OCI-LY7 (cell line): ENCODE measurements at regions not wholly inside any gene's neighbourhood (a gene's known extent, or its start where the extent isn't known, plus 50 kb on each side); places are given as distances from the start of the nearest gene placed in this dataset.

Experiments used
- BruUV-seq: library from RNA; stranded (reverse); fragments of 400-500 nt; replicated peaks from 2 replicates; lab custom pipeline; 2021; lab: Mats Ljungman, UMichigan
- CTCF ChIA-PET: fragments of 300-600 bp; sonication (Branson Sonifier 250); formaldehyde crosslinking; loops from one replicate; lab custom pipeline; 2022; ENCODE audit warnings: antibody characterized with exemption; ENCODE audit not compliant: unreplicated experiment; lab: Charles Lee
- POLR2A ChIA-PET: fragments of 300-600 bp; sonication (Branson Sonifier 250); formaldehyde crosslinking; loops from one replicate; lab custom pipeline; 2022; ENCODE audit warnings: antibody characterized with exemption; lab: Charles Lee
- DNase-seq: peaks from one replicate; pipeline ENCODE4 v3.0.0-alpha.2; 2015; ENCODE audit warnings: low spot score
- H2AFZ ChIP-seq: fragments of 200-600 bp; sonication (generic), shearing (Covaris generic); 2 replicates; pipeline ENCODE4 v1.6.1; 2014; ENCODE audit warnings: mild to moderate bottlenecking, antibody characterized with exemption, low read length, moderate library complexity
- H3K27ac ChIP-seq: fragments of 200-600 bp; sonication (generic); 2 replicates; pipeline ENCODE4 v1.5.1; 2014; ENCODE audit warnings: mixed run types, low read depth, mild to moderate bottlenecking, moderate library complexity, low read length, inconsistent platforms; ENCODE audit not compliant: poor library complexity, severe bottlenecking
- H3K36me3 ChIP-seq: fragments of 200-600 bp; sonication (generic); 2 replicates; pipeline ENCODE4 v1.6.1; 2014; ENCODE audit warnings: mild to moderate bottlenecking, antibody characterized with exemption, low read length, moderate library complexity, mixed read lengths; ENCODE audit not compliant: insufficient read depth
- H3K4me1 ChIP-seq: fragments of 200-600 bp; sonication (generic); 2 replicates; pipeline ENCODE4 v1.5.1; 2014; ENCODE audit warnings: mild to moderate bottlenecking, low read length; ENCODE audit not compliant: insufficient read depth, poor library complexity, severe bottlenecking
- H3K4me2 ChIP-seq: fragments of 200-600 bp; sonication (generic); 2 replicates; pipeline ENCODE4 v1.6.1; 2014; ENCODE audit warnings: mild to moderate bottlenecking, low read length
- H3K4me3 ChIP-seq: fragments of 200-600 bp; sonication (generic); 2 replicates; pipeline ENCODE4 v1.5.1; 2014; ENCODE audit warnings: mild to moderate bottlenecking, low read depth, low read length; ENCODE audit not compliant: poor library complexity, severe bottlenecking
- H3K79me2 ChIP-seq: fragments of 200-600 bp; sonication (generic); 2 replicates; pipeline ENCODE4 v1.6.1; 2016; ENCODE audit warnings: low read depth, mild to moderate bottlenecking, low read length, moderate library complexity, mixed read lengths; ENCODE audit not compliant: insufficient read depth
- H3K9me2 ChIP-seq: fragments of 200-600 bp; sonication (generic); 2 replicates; pipeline ENCODE4 v1.6.1; 2016; ENCODE audit warnings: mild to moderate bottlenecking, low read length, mixed read lengths; ENCODE audit not compliant: insufficient read depth
- H3K9me3 ChIP-seq: fragments of 200-600 bp; sonication (generic); 2 replicates; pipeline ENCODE4 v1.6.1; 2014; ENCODE audit warnings: mild to moderate bottlenecking, mixed run types, low read length, mixed read lengths
- H4K20me1 ChIP-seq: fragments of 200-600 bp; sonication (generic); 2 replicates; pipeline ENCODE4 v1.6.1; 2014; ENCODE audit warnings: mild to moderate bottlenecking, antibody characterized with exemption, low read length, moderate library complexity, mixed read lengths; ENCODE audit not compliant: insufficient read depth
- EZH2phosphoT487 ChIP-seq: fragments of 200-600 bp; sonication (generic); IDR thresholded peaks from 2 replicates; pipeline ENCODE4 v1.6.1; 2018; ENCODE audit warnings: low read depth, borderline replicate concordance, mild to moderate bottlenecking, mixed run types, antibody characterized with exemption, low read length, moderate library complexity, mixed read lengths
- intact Hi-C: fragments of 100-400 bp; cut with micrococcal nuclease; formaldehyde crosslinking; loops from one replicate; pipeline ENCODE4 v1.10.0; 2022; ENCODE audit not compliant: unreplicated experiment
- TF ChIP-seq, protein P1 (sequence below): fragments of 200-600 bp; sonication (generic); conservative IDR thresholded peaks from 2 replicates; pipeline ENCODE4 v1.5.1; 2014; ENCODE audit warnings: mild to moderate bottlenecking, antibody characterized with exemption, low read length, moderate library complexity, mixed read lengths

DNA sequence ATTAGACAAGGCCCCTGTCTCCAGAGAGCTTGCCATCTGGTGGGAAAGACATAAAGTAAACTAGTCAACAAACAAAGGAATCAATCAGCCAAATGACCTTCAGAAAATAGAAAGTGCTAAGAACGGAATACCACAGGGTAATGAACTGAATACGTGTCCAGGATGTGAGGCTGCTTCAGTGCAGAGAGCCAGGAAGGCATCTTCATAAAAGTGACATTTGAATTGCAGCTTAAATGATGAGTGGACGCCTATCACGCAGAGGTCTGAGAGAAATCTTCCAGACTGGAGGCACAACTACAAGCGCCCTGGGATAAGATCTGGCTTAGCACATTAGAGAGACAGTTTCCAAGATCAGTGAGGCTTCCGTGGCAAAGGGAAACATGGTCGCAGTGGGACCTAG, 574.1 kb upstream of the CDH8 start:
- no peaks in the 10 kb centered on the region for H3K9me3 ChIP-seq
- H3K4me1 ChIP-seq = no peaks in the 10 kb centered on the region
- intact Hi-C loops = no loop called here
- CTCF ChIA-PET = no interaction called here
- H3K9me2 ChIP-seq = no peaks in the 10 kb centered on the region
- no peak overlapping the region for H3K4me3 ChIP-seq
- H2AFZ ChIP-seq = no peak overlapping the region
- no peak overlapping the region for H3K27ac ChIP-seq
- TF ChIP-seq, protein P1, sequence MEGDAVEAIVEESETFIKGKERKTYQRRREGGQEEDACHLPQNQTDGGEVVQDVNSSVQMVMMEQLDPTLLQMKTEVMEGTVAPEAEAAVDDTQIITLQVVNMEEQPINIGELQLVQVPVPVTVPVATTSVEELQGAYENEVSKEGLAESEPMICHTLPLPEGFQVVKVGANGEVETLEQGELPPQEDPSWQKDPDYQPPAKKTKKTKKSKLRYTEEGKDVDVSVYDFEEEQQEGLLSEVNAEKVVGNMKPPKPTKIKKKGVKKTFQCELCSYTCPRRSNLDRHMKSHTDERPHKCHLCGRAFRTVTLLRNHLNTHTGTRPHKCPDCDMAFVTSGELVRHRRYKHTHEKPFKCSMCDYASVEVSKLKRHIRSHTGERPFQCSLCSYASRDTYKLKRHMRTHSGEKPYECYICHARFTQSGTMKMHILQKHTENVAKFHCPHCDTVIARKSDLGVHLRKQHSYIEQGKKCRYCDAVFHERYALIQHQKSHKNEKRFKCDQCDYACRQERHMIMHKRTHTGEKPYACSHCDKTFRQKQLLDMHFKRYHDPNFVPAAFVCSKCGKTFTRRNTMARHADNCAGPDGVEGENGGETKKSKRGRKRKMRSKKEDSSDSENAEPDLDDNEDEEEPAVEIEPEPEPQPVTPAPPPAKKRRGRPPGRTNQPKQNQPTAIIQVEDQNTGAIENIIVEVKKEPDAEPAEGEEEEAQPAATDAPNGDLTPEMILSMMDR = no peak
- TF ChIP-seq EZH2phosphoT487 = no peak
- POLR2A ChIA-PET = no interaction called here
- DNase-seq = no peak
- no peak overlapping the region for H3K4me2 ChIP-seq
- H4K20me1 ChIP-seq = no peaks in the 10 kb centered on the region
- no peaks in the 10 kb centered on the region for H3K79me2 ChIP-seq
- no peaks in the 10 kb centered on the region for H3K36me3 ChIP-seq
- no TSS peak for BruUV-seq

DNA sequence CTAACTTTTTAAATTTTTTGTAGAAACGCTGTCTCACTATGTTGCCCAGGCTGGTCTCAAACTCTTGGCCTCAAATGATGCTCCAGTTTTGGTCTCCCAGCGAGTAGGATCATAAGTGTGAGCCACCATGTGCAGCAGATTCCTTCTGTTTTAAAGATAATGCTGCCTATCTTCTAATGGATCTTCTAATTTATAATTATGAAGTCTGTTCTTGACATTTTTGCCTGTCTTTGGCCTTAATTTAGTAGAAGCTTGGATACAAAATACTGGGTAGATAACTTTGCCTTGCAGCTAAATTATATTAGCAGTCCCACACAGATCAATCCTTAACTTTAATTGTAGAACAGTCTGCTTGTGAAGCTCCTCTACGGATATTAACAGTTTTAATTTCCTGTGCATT, 566.6 kb upstream of the CDH8 start:
- no TSS peak for BruUV-seq
- H3K36me3 ChIP-seq = no peaks in the 10 kb centered on the region
- no peak overlapping the region for H3K27ac ChIP-seq
- no peak overlapping the region for H3K4me2 ChIP-seq
- no peaks in the 10 kb centered on the region for H3K9me3 ChIP-seq
- intact Hi-C loops = no loop called here
- TF ChIP-seq EZH2phosphoT487 = no peak
- TF ChIP-seq, protein P1 = no peak
- CTCF ChIA-PET = no interaction called here
- no peaks in the 10 kb centered on the region for H4K20me1 ChIP-seq
- POLR2A ChIA-PET = interaction anchor here (0.7 to 1.0 kb wide), 2 partner anchors 9 to 12 kb away, joined by 3 to 5 read pairs; no protein-coding TSS in a partner anchor
- no peak overlapping the region for H3K4me3 ChIP-seq
- no peaks in the 10 kb centered on the region for H3K9me2 ChIP-seq
- no peaks in the 10 kb centered on the region for H3K79me2 ChIP-seq
- DNase-seq = no peak
- H3K4me1 ChIP-seq = no peaks in the 10 kb centered on the region
- H2AFZ ChIP-seq = no peak overlapping the region

DNA sequence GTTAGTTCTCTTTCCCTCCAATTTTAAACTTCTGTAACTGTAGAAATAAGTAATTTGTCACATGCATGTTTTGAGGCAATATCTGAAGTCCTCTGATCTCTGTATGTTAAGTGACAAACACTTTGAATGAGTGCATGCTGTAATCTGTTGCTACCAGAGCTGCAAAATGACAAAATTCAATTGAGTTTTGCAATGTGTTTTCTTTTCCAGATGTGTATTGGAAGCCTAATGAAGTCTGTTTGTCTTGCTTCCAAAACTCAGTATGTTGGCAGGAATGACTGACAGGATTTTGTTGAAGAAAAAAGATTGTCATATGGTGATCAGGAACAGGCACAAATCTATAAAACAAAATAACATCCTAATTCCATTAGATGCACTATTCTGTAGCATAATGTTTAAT, 561.6 kb upstream of the CDH8 start:
- ChIA-PET POLR2A (no interaction called here), CTCF (no interaction called here)
- H3K9me2 ChIP-seq = no peaks in the 10 kb centered on the region
- no peaks in the 10 kb centered on the region for H3K79me2 ChIP-seq
- TF ChIP-seq, protein P1 = no peak
- no peak overlapping the region for H3K27ac ChIP-seq
- intact Hi-C loops = no loop called here
- no peak overlapping the region for H3K4me3 ChIP-seq
- no peak overlapping the region for H3K4me2 ChIP-seq
- H3K36me3 ChIP-seq = no peaks in the 10 kb centered on the region
- BruUV-seq = no TSS peak
- no peaks in the 10 kb centered on the region for H3K4me1 ChIP-seq
- H4K20me1 ChIP-seq = no peaks in the 10 kb centered on the region
- DNase-seq = no peak
- no peak overlapping the region for H2AFZ ChIP-seq
- H3K9me3 ChIP-seq = no peaks in the 10 kb centered on the region
